Endothelial cell of umbilical vein (primary cell): ENCODE measurements at regions not wholly inside any gene's neighbourhood (a gene's known extent, or its start where the extent isn't known, plus 50 kb on each side); places are given as distances from the start of the nearest gene placed in this dataset.
A peak's percentile ranks its signal among the peaks of the same experiment; 100 is the strongest.

Source experiments
- BruUV-seq: library from RNA; stranded (reverse); fragments of 400-500 nt; replicated peaks from 2 replicates; lab custom pipeline; 2021; lab: Mats Ljungman, UMichigan
- CTCF ChIA-PET: fragments of 300-600, 350-600 bp; sonication (Branson Sonifier 250); formaldehyde crosslinking; loops from one replicate; lab custom pipeline; 2021; ENCODE audit warnings: antibody characterized with exemption, inconsistent platforms; lab: Charles Lee
- POLR2A ChIA-PET: fragments of 300-600, 350-600 bp; sonication (Branson Sonifier 250); formaldehyde crosslinking; loops from one replicate; lab custom pipeline; 2021; ENCODE audit warnings: antibody characterized with exemption, inconsistent platforms; lab: Charles Lee
- DNase-seq: peaks from one replicate; pipeline ENCODE4 v3.0.0-alpha.2; 2011; ENCODE audit warnings: low read depth, low spot score
- FAIRE-seq: peaks from 2 replicates; lab custom pipeline; 2011; peaks lifted over from hg19 to GRCh38; lab: Jason Lieb, UNC
- H2AFZ ChIP-seq: 2 replicates; pipeline ENCODE4 v1.6.0; 2012; ENCODE audit warnings: low read depth, low read length, control low read depth, inconsistent platforms
- H3K27ac ChIP-seq: 2 replicates; pipeline ENCODE4 v1.5.1; 2011; ENCODE audit warnings: low read depth, mild to moderate bottlenecking, control low read depth, low read length, moderate library complexity; ENCODE audit not compliant: insufficient read depth
- H3K27me3 ChIP-seq, 2 experiments: 2 replicates each; pipeline versions ENCODE4 v1.6.0 to v1.6.1; 2011; ENCODE audit warnings: low read length in 2 of 2, mixed read lengths in 1 of 2; ENCODE audit not compliant: control insufficient read depth in 2 of 2, insufficient read depth in 2 of 2
- H3K36me3 ChIP-seq, 2 experiments: 2 replicates in 1 of 2; 3 replicates in 1 of 2; pipeline ENCODE4 v1.5.1; 2011; ENCODE audit warnings: low read length in 2 of 2, mild to moderate bottlenecking in 1 of 2, moderate library complexity in 1 of 2; ENCODE audit not compliant: control insufficient read depth in 2 of 2, insufficient read depth in 2 of 2; ENCODE audit errors: extremely low read depth in 1 of 2
- H3K4me1 ChIP-seq: 3 replicates; pipeline ENCODE4 v1.5.1; 2011; ENCODE audit warnings: mild to moderate bottlenecking, low read length; ENCODE audit not compliant: control insufficient read depth, insufficient read depth; ENCODE audit errors: extremely low read depth
- H3K4me2 ChIP-seq: 2 replicates; pipeline ENCODE4 v1.6.1; 2011; ENCODE audit warnings: low read length, control low read depth, mixed read lengths; ENCODE audit not compliant: insufficient read depth
- H3K4me3 ChIP-seq, 3 experiments: fragments of 200-600 bp in 1 of 3; sonication (generic), shearing (Covaris generic) in 1 of 3; replicated peaks in 1 of 3; 2 replicates each; pipeline ENCODE4 v1.5.1; 2011 to 2016; ENCODE audit warnings: control low read depth in 3 of 3, low read length in 3 of 3, mild to moderate bottlenecking in 2 of 3, inconsistent platforms in 1 of 3, low read depth in 1 of 3, moderate library complexity in 1 of 3; ENCODE audit not compliant: insufficient read depth in 1 of 3
- H3K79me2 ChIP-seq: 2 replicates; pipeline ENCODE4 v1.6.0; 2012; ENCODE audit warnings: low read length, inconsistent platforms; ENCODE audit not compliant: control insufficient read depth, insufficient read depth
- H3K9ac ChIP-seq: replicated peaks from 2 replicates; pipeline ENCODE3; 2011; ENCODE audit warnings: low read length, control low read depth; ENCODE audit not compliant: insufficient read depth; ENCODE audit errors: extremely low read depth
- H3K9me1 ChIP-seq: replicated peaks from 3 replicates; pipeline ENCODE4 v1.6.0; 2011; ENCODE audit warnings: mild to moderate bottlenecking, low read length; ENCODE audit not compliant: control insufficient read depth, insufficient read depth; ENCODE audit errors: extremely low read depth
- H3K9me3 ChIP-seq: replicated peaks from 2 replicates; pipeline ENCODE4 v1.5.1; 2012; ENCODE audit warnings: low read length, inconsistent platforms; ENCODE audit not compliant: control insufficient read depth, insufficient read depth
- H4K20me1 ChIP-seq: replicated peaks from 2 replicates; pipeline ENCODE3; 2011; ENCODE audit warnings: mild to moderate bottlenecking, low read length; ENCODE audit not compliant: control insufficient read depth, insufficient read depth; ENCODE audit errors: extremely low read depth
- EZH2 ChIP-seq: IDR thresholded peaks from 2 replicates; pipeline ENCODE4 v1.6.1; 2012; ENCODE audit warnings: borderline replicate concordance, low read depth, mild to moderate bottlenecking, moderate library complexity, low read length, inconsistent platforms; ENCODE audit not compliant: severe bottlenecking
- FOS ChIP-seq: IDR thresholded peaks from 2 replicates; pipeline ENCODE4 v1.6.1; 2011; ENCODE audit warnings: mild to moderate bottlenecking, low read length, moderate library complexity, borderline replicate concordance; ENCODE audit not compliant: insufficient read depth
- GATA2 ChIP-seq: IDR thresholded peaks from 2 replicates; pipeline ENCODE4 v1.7.0; 2011; ENCODE audit warnings: low read depth, mild to moderate bottlenecking, moderate library complexity, mixed read lengths, low read length; ENCODE audit not compliant: insufficient read length, insufficient read depth
- JUN ChIP-seq: IDR thresholded peaks from 2 replicates; pipeline ENCODE4 v1.6.1; 2011; ENCODE audit warnings: borderline replicate concordance, low read depth; ENCODE audit not compliant: insufficient read length, insufficient read depth
- MYC ChIP-seq: IDR thresholded peaks from one replicate; pipeline ENCODE4 v1.6.1; 2011; ENCODE audit warnings: mild to moderate bottlenecking, low read depth, low read length
- POLR2A ChIP-seq: IDR thresholded peaks from 2 replicates; pipeline ENCODE4 v1.6.1; 2012; ENCODE audit warnings: low read depth, mild to moderate bottlenecking, control low read depth, low read length
- POLR2AphosphoS5 ChIP-seq: IDR thresholded peaks from 2 replicates; pipeline ENCODE4 v1.6.1; 2012; ENCODE audit warnings: low read depth, mild to moderate bottlenecking, control low read depth, low read length, moderate library complexity; ENCODE audit not compliant: insufficient read depth
- dilution Hi-C: fragments of 300-500 bp; cut with MboI; formaldehyde crosslinking; loops from one replicate; pipeline ENCODE4 v1.15.0; 2019; ENCODE audit warnings: low sequenced_read_pairs; ENCODE audit not compliant: extremely low pct_ligation_motif_present
- intact Hi-C: fragments of 100-400 bp; cut with micrococcal nuclease; formaldehyde crosslinking; loops from one replicate; pipeline ENCODE4 v1.10.0; 2022
- TF ChIP-seq, protein P1 (sequence below): IDR thresholded peaks from 2 replicates; pipeline ENCODE4 v1.6.1; 2011; ENCODE audit not compliant: insufficient read depth, insufficient read length
- TF ChIP-seq, protein P2 (sequence below), 2 donors: IDR thresholded peaks; 1 replicate in 1 of 2; 2 replicates in 1 of 2; pipeline ENCODE4 v1.5.1; 2011; ENCODE audit warnings: low read length in 2 of 2, mild to moderate bottlenecking in 2 of 2, moderate library complexity in 2 of 2, control low read depth in 1 of 2, inconsistent platforms in 1 of 2, low read depth in 1 of 2; ENCODE audit not compliant: insufficient read depth in 1 of 2; ENCODE audit errors: extremely low read depth in 1 of 2

DNA sequence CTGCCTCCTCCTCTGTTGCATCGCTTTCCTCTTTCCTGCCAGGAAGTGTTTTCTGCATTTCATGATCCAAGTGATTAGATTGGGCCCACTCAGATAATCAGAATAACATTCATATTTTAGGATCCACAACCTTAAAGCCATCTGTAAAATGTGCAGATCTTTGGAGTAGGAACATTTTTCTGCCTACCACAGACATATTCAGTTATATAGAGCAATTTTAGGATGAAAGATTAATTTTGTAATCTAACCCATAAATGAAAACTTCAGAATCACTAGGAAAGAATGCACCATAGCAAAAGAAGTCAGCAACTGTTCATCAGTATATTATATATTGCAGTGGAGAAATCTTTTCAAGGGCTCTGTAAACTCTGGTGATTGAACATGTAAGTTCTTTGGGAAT, 659.9 kb upstream of the LUZP2 start:
- Histone ChIP-seq H3K36me3 (no peaks in the 10 kb centered on the region), H3K27ac (no peak overlapping the region), H2AFZ (peak overlapping the region; percentile 54), H3K9me1 (no peaks in the 10 kb centered on the region), H3K9ac (no peak overlapping the region), H3K4me1 (no peaks in the 10 kb centered on the region), H3K9me3 (no peaks in the 10 kb centered on the region), H4K20me1 (no peaks in the 10 kb centered on the region), H3K27me3 (no peaks in the 10 kb centered on the region), H3K79me2 (no peaks in the 10 kb centered on the region), H3K4me3 (no peak overlapping the region), H3K4me2 (no peak overlapping the region)
- TF ChIP-seq FOS (no peak), POLR2AphosphoS5 (no peak), MYC (no peak), POLR2A (no peak), JUN (no peak), GATA2 (no peak), EZH2 (no peak)
- TF ChIP-seq, protein P1, sequence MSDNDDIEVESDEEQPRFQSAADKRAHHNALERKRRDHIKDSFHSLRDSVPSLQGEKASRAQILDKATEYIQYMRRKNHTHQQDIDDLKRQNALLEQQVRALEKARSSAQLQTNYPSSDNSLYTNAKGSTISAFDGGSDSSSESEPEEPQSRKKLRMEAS: no peak
- TF ChIP-seq, protein P2, sequence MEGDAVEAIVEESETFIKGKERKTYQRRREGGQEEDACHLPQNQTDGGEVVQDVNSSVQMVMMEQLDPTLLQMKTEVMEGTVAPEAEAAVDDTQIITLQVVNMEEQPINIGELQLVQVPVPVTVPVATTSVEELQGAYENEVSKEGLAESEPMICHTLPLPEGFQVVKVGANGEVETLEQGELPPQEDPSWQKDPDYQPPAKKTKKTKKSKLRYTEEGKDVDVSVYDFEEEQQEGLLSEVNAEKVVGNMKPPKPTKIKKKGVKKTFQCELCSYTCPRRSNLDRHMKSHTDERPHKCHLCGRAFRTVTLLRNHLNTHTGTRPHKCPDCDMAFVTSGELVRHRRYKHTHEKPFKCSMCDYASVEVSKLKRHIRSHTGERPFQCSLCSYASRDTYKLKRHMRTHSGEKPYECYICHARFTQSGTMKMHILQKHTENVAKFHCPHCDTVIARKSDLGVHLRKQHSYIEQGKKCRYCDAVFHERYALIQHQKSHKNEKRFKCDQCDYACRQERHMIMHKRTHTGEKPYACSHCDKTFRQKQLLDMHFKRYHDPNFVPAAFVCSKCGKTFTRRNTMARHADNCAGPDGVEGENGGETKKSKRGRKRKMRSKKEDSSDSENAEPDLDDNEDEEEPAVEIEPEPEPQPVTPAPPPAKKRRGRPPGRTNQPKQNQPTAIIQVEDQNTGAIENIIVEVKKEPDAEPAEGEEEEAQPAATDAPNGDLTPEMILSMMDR (IDR thresholded peaks at IDR 0.05; ENCODE audit: extremely low read depth in 1 of 2, insufficient read depth in 1 of 2, low read depth in 1 of 2, low read length in 2 of 2): no peak
- BruUV-seq: no TSS peak
- ChIA-PET CTCF (no interaction called here), POLR2A (no interaction called here)
- dilution Hi-C loops (no loop called here), intact Hi-C loops (no loop called here)
- FAIRE-seq (no peak), DNase-seq (no peak)
